DOHH2 (cell line): ENCODE measurements at regions not wholly inside any gene's neighbourhood (a gene's known extent, or its start where the extent isn't known, plus 50 kb on each side); places are given as distances from the start of the nearest gene placed in this dataset.

Experiments
- H3F3A ChIP-seq: fragments of 200-600 bp; sonication (generic), shearing (Covaris generic); 2 replicates; pipeline ENCODE4 v1.6.0; 2016; ENCODE audit warnings: antibody characterized with exemption, mild to moderate bottlenecking; ENCODE audit not compliant: control insufficient read depth, insufficient read depth
- H3K27ac ChIP-seq: fragments of 200-600 bp; sonication (generic); 2 replicates; pipeline ENCODE4 v1.5.1; 2014; ENCODE audit warnings: low read depth, mild to moderate bottlenecking, low read length, moderate library complexity
- H3K27me3 ChIP-seq: fragments of 200-600 bp; sonication (generic); 2 replicates; pipeline ENCODE4 v1.6.1; 2014; ENCODE audit warnings: mild to moderate bottlenecking, low read length, mixed read lengths; ENCODE audit not compliant: control insufficient read depth
- H3K36me3 ChIP-seq: fragments of 200-600 bp; sonication (generic); 2 replicates; pipeline ENCODE4 v1.6.1; 2014; ENCODE audit warnings: mild to moderate bottlenecking, low read length, moderate library complexity, mixed read lengths; ENCODE audit not compliant: control insufficient read depth
- H3K4me1 ChIP-seq: fragments of 200-600 bp; sonication (generic); 2 replicates; pipeline ENCODE4 v1.6.1; 2014; ENCODE audit warnings: mild to moderate bottlenecking, low read length, mixed read lengths; ENCODE audit not compliant: control insufficient read depth
- H3K4me2 ChIP-seq: fragments of 200-600 bp; sonication (generic); 2 replicates; pipeline ENCODE4 v1.6.0; 2014; ENCODE audit warnings: mild to moderate bottlenecking, low read length, moderate library complexity
- H3K4me3 ChIP-seq: fragments of 200-600 bp; sonication (generic); 2 replicates; pipeline ENCODE4 v1.5.1; 2014; ENCODE audit warnings: mild to moderate bottlenecking, low read length, mixed read lengths
- H3K79me2 ChIP-seq: fragments of 200-600 bp; sonication (generic); 2 replicates; pipeline ENCODE4 v1.6.1; 2014; ENCODE audit warnings: mild to moderate bottlenecking, low read length, mixed read lengths; ENCODE audit not compliant: control insufficient read depth
- H3K9me2 ChIP-seq: fragments of 200-600 bp; sonication (generic); replicated peaks from 2 replicates; pipeline ENCODE4 v1.6.1; 2014; ENCODE audit warnings: mild to moderate bottlenecking, low read length, mixed read lengths; ENCODE audit not compliant: control insufficient read depth
- H3K9me3 ChIP-seq: fragments of 200-600 bp; sonication (generic); 2 replicates; pipeline ENCODE4 v1.6.1; 2014; ENCODE audit warnings: antibody characterized with exemption, low read length, mixed read lengths; ENCODE audit not compliant: control insufficient read depth, insufficient read depth
- H4K20me1 ChIP-seq: fragments of 200-600 bp; sonication (generic); 2 replicates; pipeline ENCODE4 v1.6.0; 2014; ENCODE audit warnings: low read depth, mild to moderate bottlenecking, antibody characterized with exemption, low read length, moderate library complexity; ENCODE audit not compliant: control insufficient read depth, insufficient read depth
- CTCF ChIP-seq: fragments of 200-600 bp; sonication (generic); IDR thresholded peaks from one replicate; pipeline ENCODE4 v1.5.1; 2014; ENCODE audit warnings: antibody characterized with exemption, mild to moderate bottlenecking, low read depth, low read length; ENCODE audit not compliant: poor library complexity, severe bottlenecking
- EZH2phosphoT487 ChIP-seq: fragments of 200-600 bp; sonication (generic); IDR thresholded peaks from 2 replicates; pipeline ENCODE4 v1.6.1; 2017; ENCODE audit warnings: borderline replicate concordance, mild to moderate bottlenecking, antibody characterized with exemption, low read length, moderate library complexity, mixed read lengths

GRCh38 chr5:126360467-126360866 is 62.7 kb upstream of the GRAMD2B start:
- H3K9me3 ChIP-seq: no peaks in the 10 kb centered on the region
- no peaks in the 10 kb centered on the region for H3K79me2 ChIP-seq
- no peaks in the 10 kb centered on the region for H3F3A ChIP-seq
- H3K4me3 ChIP-seq: no peak overlapping the region
- H3K4me1 ChIP-seq: peaks cover 6% of the 10 kb centered on the region
- H3K27me3 ChIP-seq: no peaks in the 10 kb centered on the region
- no peaks in the 10 kb centered on the region for H3K9me2 ChIP-seq
- no peaks in the 10 kb centered on the region for H4K20me1 ChIP-seq
- no peak for TF ChIP-seq EZH2phosphoT487
- no peak for TF ChIP-seq CTCF
- no peak overlapping the region for H3K4me2 ChIP-seq
- no peak overlapping the region for H3K27ac ChIP-seq
- no peaks in the 10 kb centered on the region for H3K36me3 ChIP-seq

GRCh38 chr5:126363658-126364057 is 59.6 kb upstream of the GRAMD2B start:
- H3K27ac ChIP-seq: no peak overlapping the region
- H3K9me3 ChIP-seq: no peaks in the 10 kb centered on the region
- no peaks in the 10 kb centered on the region for H3K27me3 ChIP-seq
- H3K4me1 ChIP-seq: no peaks in the 10 kb centered on the region
- H3K4me2 ChIP-seq: no peak overlapping the region
- no peaks in the 10 kb centered on the region for H3K36me3 ChIP-seq
- H4K20me1 ChIP-seq: no peaks in the 10 kb centered on the region
- no peaks in the 10 kb centered on the region for H3F3A ChIP-seq
- TF ChIP-seq CTCF (no peak), EZH2phosphoT487 (no peak)
- H3K4me3 ChIP-seq: no peak overlapping the region
- no peaks in the 10 kb centered on the region for H3K79me2 ChIP-seq
- no peaks in the 10 kb centered on the region for H3K9me2 ChIP-seq

GRCh38 chr5:126364206-126364902 is 58.9 kb upstream of the GRAMD2B start:
- no peaks in the 10 kb centered on the region for H3K9me3 ChIP-seq
- no peaks in the 10 kb centered on the region for H3K9me2 ChIP-seq
- no peak overlapping the region for H3K4me3 ChIP-seq
- H3K27ac ChIP-seq: no peak overlapping the region
- no peaks in the 10 kb centered on the region for H3K36me3 ChIP-seq
- no peaks in the 10 kb centered on the region for H3K4me1 ChIP-seq
- no peaks in the 10 kb centered on the region for H3F3A ChIP-seq
- no peak overlapping the region for H3K4me2 ChIP-seq
- H4K20me1 ChIP-seq: no peaks in the 10 kb centered on the region
- TF ChIP-seq EZH2phosphoT487 (no peak), CTCF (no peak)
- H3K27me3 ChIP-seq: no peaks in the 10 kb centered on the region
- H3K79me2 ChIP-seq: no peaks in the 10 kb centered on the region
